ENCODE measurements at regions not wholly inside any gene's neighbourhood (a gene's known extent, or its start where the extent isn't known, plus 50 kb on each side); places are given as distances from the start of the nearest gene placed in this dataset.

DNA sequence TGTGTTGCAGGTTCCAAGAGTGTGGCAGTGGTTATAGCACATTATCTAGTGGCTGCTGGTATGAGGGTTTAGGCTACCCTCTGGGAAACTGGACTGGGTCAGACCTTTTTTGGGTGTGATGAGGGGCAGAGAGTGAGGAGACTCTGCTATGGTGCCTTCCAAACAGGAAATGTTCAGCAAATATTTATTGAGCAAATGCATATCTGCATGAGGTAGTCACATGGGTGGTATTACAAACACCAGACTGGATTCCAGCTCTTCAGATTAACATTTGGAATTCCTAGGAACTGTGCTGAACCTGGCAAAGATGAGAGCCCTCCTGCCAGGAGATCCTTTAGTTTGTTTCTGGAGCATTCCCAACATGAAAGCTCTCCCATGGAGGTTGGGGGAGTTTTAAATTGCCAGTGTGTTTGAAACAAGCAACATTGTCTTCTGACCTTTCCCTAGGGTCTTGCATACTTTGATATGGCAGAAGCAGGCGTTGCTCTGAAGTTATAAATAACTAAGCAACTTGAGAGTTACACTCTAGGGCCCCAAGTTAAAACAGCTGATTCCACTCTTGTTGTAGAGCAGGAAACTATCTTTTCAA is 341.2 kb upstream of the C2CD4B start:
- H3K9ac ChIP-seq (ENCODE audit: extremely low read depth, low read length, poor library complexity, severe bottlenecking): no peak overlapping the region
- no peaks in the 10 kb centered on the region for H3K36me3 ChIP-seq (ENCODE audit: control insufficient read depth, insufficient read depth, low read length)
- H3K4me3 ChIP-seq (ENCODE audit: low read length): peak overlapping the region; percentile 17
- no peaks in the 10 kb centered on the region for H3K36me3 Mint-ChIP-seq (ENCODE audit: low read depth)
- peaks cover 10% of the 10 kb centered on the region for H3K4me1 ChIP-seq (ENCODE audit: control insufficient read depth, insufficient read depth, low read length)
- H3K9me3 Mint-ChIP-seq: no peaks in the 10 kb centered on the region
- H3K9me3 ChIP-seq (ENCODE audit: control insufficient read depth, low read length): no peaks in the 10 kb centered on the region
- peak overlapping the region; percentile 60 for H3K27ac Mint-ChIP-seq
- H3K4me1 Mint-ChIP-seq: peaks cover 66% of the 10 kb centered on the region
- H3K27me3 Mint-ChIP-seq (ENCODE audit: insufficient read depth): no peaks in the 10 kb centered on the region
- WGBS, 2 experiments (ENCODE audit: insufficient coverage in 1 of 2, insufficient read length in 1 of 2): 69% methylated on average over 1 of the region's 1 CpG; no CpG with 5 or more reads in 1 of the 2 experiments
- H3K27ac ChIP-seq (ENCODE audit: low read depth, low read length): peak overlapping the region; percentile 30
- H3K27me3 ChIP-seq (ENCODE audit: control insufficient read depth, insufficient read depth, low read length, poor library complexity, severe bottlenecking): no peaks in the 10 kb centered on the region
- TF ChIP-seq, protein P1, sequence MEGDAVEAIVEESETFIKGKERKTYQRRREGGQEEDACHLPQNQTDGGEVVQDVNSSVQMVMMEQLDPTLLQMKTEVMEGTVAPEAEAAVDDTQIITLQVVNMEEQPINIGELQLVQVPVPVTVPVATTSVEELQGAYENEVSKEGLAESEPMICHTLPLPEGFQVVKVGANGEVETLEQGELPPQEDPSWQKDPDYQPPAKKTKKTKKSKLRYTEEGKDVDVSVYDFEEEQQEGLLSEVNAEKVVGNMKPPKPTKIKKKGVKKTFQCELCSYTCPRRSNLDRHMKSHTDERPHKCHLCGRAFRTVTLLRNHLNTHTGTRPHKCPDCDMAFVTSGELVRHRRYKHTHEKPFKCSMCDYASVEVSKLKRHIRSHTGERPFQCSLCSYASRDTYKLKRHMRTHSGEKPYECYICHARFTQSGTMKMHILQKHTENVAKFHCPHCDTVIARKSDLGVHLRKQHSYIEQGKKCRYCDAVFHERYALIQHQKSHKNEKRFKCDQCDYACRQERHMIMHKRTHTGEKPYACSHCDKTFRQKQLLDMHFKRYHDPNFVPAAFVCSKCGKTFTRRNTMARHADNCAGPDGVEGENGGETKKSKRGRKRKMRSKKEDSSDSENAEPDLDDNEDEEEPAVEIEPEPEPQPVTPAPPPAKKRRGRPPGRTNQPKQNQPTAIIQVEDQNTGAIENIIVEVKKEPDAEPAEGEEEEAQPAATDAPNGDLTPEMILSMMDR (conservative IDR thresholded peaks at IDR 0.05): no peak
- peak; percentile 51 for DNase-seq
- no peak overlapping the region for H3K4me3 Mint-ChIP-seq

DNA sequence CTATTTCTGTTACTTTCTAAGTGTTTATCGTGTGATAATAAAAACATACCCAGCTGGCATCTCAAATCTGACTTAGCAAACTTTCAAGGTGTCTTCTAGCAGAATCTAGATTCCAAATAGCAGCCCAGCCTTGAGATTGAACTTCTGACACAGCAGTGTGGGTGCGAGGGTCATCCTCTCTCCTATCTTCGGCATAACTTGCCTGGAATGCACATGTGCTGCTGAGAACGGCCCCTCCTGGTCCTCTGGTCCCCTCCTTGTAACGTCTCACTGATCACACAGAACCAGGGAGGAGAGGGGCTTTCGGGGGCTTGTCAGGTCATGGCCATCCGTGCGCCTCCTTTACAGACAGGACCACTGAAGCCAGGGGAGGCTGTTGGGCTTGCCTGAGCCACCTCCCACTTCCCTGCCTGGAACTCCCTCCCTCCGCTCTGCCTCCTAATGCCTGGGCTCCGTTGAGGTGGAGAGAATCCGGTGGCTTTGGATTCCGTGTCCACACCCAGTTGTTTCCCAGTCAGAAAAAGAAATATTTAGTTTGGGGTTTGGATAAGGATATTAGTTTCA is 344.4 kb upstream of the C2CD4B start:
- 84% methylated on average over 6 to 12 of the region's 12 CpGs for WGBS, 2 experiments (ENCODE audit: insufficient coverage in 1 of 2, insufficient read length in 1 of 2)
- no peak overlapping the region for H3K27ac ChIP-seq (ENCODE audit: low read depth, low read length)
- peaks cover 61% of the 10 kb centered on the region for H3K4me1 Mint-ChIP-seq
- peaks cover 18% of the 10 kb centered on the region for H3K4me1 ChIP-seq (ENCODE audit: control insufficient read depth, insufficient read depth, low read length)
- peak; percentile 63 for DNase-seq
- no peaks in the 10 kb centered on the region for H3K36me3 ChIP-seq (ENCODE audit: control insufficient read depth, insufficient read depth, low read length)
- H3K9me3 Mint-ChIP-seq: no peaks in the 10 kb centered on the region
- H3K9ac ChIP-seq (ENCODE audit: extremely low read depth, low read length, poor library complexity, severe bottlenecking): no peak overlapping the region
- H3K27ac Mint-ChIP-seq: peak overlapping the region; percentile 49
- H3K27me3 Mint-ChIP-seq (ENCODE audit: insufficient read depth): no peaks in the 10 kb centered on the region
- no peak overlapping the region for H3K4me3 Mint-ChIP-seq
- TF ChIP-seq, protein P1 (conservative IDR thresholded peaks at IDR 0.05): no peak
- peak overlapping the region; percentile 20 for H3K4me3 ChIP-seq (ENCODE audit: low read length)
- no peaks in the 10 kb centered on the region for H3K36me3 Mint-ChIP-seq (ENCODE audit: low read depth)
- no peaks in the 10 kb centered on the region for H3K27me3 ChIP-seq (ENCODE audit: control insufficient read depth, insufficient read depth, low read length, poor library complexity, severe bottlenecking)
- H3K9me3 ChIP-seq (ENCODE audit: control insufficient read depth, low read length): no peaks in the 10 kb centered on the region

DNA sequence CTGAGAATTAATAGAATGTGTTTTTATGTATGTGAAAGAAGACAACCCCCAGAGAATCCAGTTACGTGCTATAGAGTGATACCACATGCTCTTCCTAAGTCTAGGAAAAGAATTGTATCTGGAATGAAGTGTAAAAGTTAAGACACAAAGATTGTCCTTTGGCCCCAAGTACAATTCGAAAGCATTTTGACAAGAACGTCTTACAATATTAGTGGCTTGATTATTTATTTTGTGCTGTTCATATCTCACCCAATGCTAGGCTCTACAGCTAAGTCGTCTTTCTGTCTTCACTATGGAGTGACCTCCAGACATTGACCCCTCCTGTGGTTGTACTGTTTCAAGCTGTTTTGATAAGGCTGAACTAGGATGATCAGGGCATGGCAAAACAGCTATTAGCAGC is 345.7 kb upstream of the C2CD4B start:
- H3K9me3 Mint-ChIP-seq: no peaks in the 10 kb centered on the region
- no peak for DNase-seq
- Histone ChIP-seq H3K9me3 (ENCODE audit: control insufficient read depth, low read length) (no peaks in the 10 kb centered on the region), H3K4me3 (ENCODE audit: low read length) (no peak overlapping the region), H3K9ac (ENCODE audit: extremely low read depth, low read length, poor library complexity, severe bottlenecking) (no peak overlapping the region), H3K27ac (ENCODE audit: low read depth, low read length) (no peak overlapping the region), H3K36me3 (ENCODE audit: control insufficient read depth, insufficient read depth, low read length) (no peaks in the 10 kb centered on the region), H3K4me1 (ENCODE audit: control insufficient read depth, insufficient read depth, low read length) (peaks cover 26% of the 10 kb centered on the region), H3K27me3 (ENCODE audit: control insufficient read depth, insufficient read depth, low read length, poor library complexity, severe bottlenecking) (no peaks in the 10 kb centered on the region)
- peaks cover 63% of the 10 kb centered on the region for H3K4me1 Mint-ChIP-seq
- TF ChIP-seq, protein P1 (conservative IDR thresholded peaks at IDR 0.05): no peak
- no peaks in the 10 kb centered on the region for H3K36me3 Mint-ChIP-seq (ENCODE audit: low read depth)
- H3K27me3 Mint-ChIP-seq (ENCODE audit: insufficient read depth): no peaks in the 10 kb centered on the region
- H3K27ac Mint-ChIP-seq: no peak overlapping the region
- no peak overlapping the region for H3K4me3 Mint-ChIP-seq
- WGBS, 2 experiments (ENCODE audit: insufficient coverage in 1 of 2, insufficient read length in 1 of 2): 95 to 100% methylated on average over 3 to 4 of the region's 4 CpGs

Data from endodermal cell (in vitro differentiated cells).